ENCODE measurements at regions not wholly inside any gene's neighbourhood (a gene's known extent, or its start where the extent isn't known, plus 50 kb on each side); places are given as distances from the start of the nearest gene placed in this dataset.

- DNase-seq (ENCODE audit: low read depth), result no peak
- TF ChIP-seq CTCF (IDR thresholded peaks at IDR 0.05; ENCODE audit: low read depth, low read length, missing control alignments), result no peak
- H3K4me3 ChIP-seq (ENCODE audit: low read depth, low read length), result no peak overlapping the region
Measured at GRCh38 chr10:4568086-4568485, 257.9 kb upstream of the AKR1E2 start.

- no peak for DNase-seq (ENCODE audit: low read depth)
- no peak overlapping the region for H3K4me3 ChIP-seq (ENCODE audit: low read depth, low read length)
- no peak for TF ChIP-seq CTCF (IDR thresholded peaks at IDR 0.05; ENCODE audit: low read depth, low read length, missing control alignments)
Measured at GRCh38 chr10:4567637-4568036, 258.4 kb upstream of the AKR1E2 start.

GRCh38 chr10:4566011-4566410, 260.0 kb upstream of the AKR1E2 start:
- DNase-seq (ENCODE audit: low read depth), result no peak
- H3K4me3 ChIP-seq (ENCODE audit: low read depth, low read length), result no peak overlapping the region
- TF ChIP-seq CTCF (IDR thresholded peaks at IDR 0.05; ENCODE audit: low read depth, low read length, missing control alignments), result no peak

- TF ChIP-seq CTCF (IDR thresholded peaks at IDR 0.05; ENCODE audit: low read depth, low read length, missing control alignments), result no peak
- no peak for DNase-seq (ENCODE audit: low read depth)
- no peak overlapping the region for H3K4me3 ChIP-seq (ENCODE audit: low read depth, low read length)
Measured at GRCh38 chr10:4561296-4561695, 264.7 kb upstream of the AKR1E2 start.

- TF ChIP-seq CTCF (IDR thresholded peaks at IDR 0.05; ENCODE audit: low read depth, low read length, missing control alignments), result no peak
- no peak overlapping the region for H3K4me3 ChIP-seq (ENCODE audit: low read depth, low read length)
- DNase-seq (ENCODE audit: low read depth), result no peak
Measured at GRCh38 chr10:4557469-4557868, 268.5 kb upstream of the AKR1E2 start.

- DNase-seq (ENCODE audit: low read depth), result no peak
- no peak for TF ChIP-seq CTCF (IDR thresholded peaks at IDR 0.05; ENCODE audit: low read depth, low read length, missing control alignments)
- no peak overlapping the region for H3K4me3 ChIP-seq (ENCODE audit: low read depth, low read length)
Measured at GRCh38 chr10:4556527-4556926, 269.5 kb upstream of the AKR1E2 start.

- H3K4me3 ChIP-seq (ENCODE audit: low read depth, low read length), result no peak overlapping the region
- no peak for TF ChIP-seq CTCF (IDR thresholded peaks at IDR 0.05; ENCODE audit: low read depth, low read length, missing control alignments)
- DNase-seq (ENCODE audit: low read depth), result no peak
Measured at GRCh38 chr10:4555920-4556319, 270.1 kb upstream of the AKR1E2 start.

All from GM12864 (cell line).